Stimulated activated CD8-positive, alpha-beta memory T cell treated with anti-CD3 and anti-CD28 coated beads, Interleukin-4, amount 100 ng/mL, for 4 hours (primary cell): ENCODE measurements at regions not wholly inside any gene's neighbourhood (a gene's known extent, or its start where the extent isn't known, plus 50 kb on each side); places are given as distances from the start of the nearest gene placed in this dataset.
"Not testable (repeated sequence)": the region's sequence is repeated elsewhere in the genome, so short reads cannot be mapped to it uniquely, and the experiment has no call there.

Experiments used
- DNase-seq, 2 donors: peaks; one replicate each; pipeline ENCODE4 v3.0.0-alpha.2; 2020; ENCODE audit warnings: low read depth in 2 of 2, low spot score in 1 of 2

- DNase-seq: no peak
Measured at GRCh38 chr10:11668847-11669610, 57.6 kb upstream of the USP6NL start.

GRCh38 chr10:11667756-11668155, 56.3 kb upstream of the USP6NL start:
- DNase-seq: no peak

GRCh38 chr10:11663763-11664555, 52.5 kb upstream of the USP6NL start:
- no peak for DNase-seq

GRCh38 chr10:11663126-11663515, 51.7 kb upstream of the USP6NL start:
- not testable (repeated sequence) for DNase-seq

GRCh38 chr10:11661441-11661840, 50.0 kb upstream of the USP6NL start:
- no peak for DNase-seq
